ENCODE measurements at regions not wholly inside any gene's neighbourhood (a gene's known extent, or its start where the extent isn't known, plus 50 kb on each side); places are given as distances from the start of the nearest gene placed in this dataset.

DNA sequence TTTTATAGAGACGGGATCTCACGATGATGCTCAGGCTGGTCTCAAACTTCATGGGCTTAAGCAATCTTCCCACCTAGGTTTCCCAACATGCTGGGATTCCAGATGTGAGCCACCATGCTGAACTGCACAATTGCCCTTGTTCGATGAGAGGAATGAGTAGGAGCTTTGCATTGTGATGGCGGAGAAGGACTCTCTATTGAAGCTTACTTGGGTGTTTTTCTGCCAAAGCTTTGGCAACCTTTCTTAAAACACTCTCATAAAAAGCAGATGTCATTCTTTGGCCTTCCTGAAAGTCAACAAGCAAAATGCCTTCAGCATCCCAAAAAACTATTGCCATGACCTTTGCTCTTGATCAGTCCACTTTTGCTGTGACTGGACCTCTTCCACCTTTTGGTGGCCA is 904.8 kb upstream of the TMEM132C start:
- no peak for DNase-seq

DNA sequence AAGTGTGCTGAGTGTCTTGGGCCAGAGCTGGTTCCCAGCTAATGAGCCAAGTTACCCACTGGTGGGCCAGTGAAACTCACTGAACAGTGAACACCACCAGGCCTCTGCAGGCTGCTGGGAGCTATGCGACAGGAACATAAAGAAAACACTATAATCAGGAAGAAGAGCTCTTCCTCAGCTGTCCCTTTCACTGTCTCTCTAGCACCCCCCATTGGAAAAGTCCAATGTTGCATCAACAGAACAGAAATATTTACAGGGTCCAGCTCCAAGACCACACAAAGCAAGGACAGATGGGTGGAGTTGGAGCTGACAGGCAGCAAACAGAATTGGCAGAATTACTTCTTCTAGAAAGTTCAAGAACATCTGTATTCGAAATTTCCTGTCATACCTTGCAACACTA is 903.6 kb upstream of the TMEM132C start:
- no peak for DNase-seq

DNA sequence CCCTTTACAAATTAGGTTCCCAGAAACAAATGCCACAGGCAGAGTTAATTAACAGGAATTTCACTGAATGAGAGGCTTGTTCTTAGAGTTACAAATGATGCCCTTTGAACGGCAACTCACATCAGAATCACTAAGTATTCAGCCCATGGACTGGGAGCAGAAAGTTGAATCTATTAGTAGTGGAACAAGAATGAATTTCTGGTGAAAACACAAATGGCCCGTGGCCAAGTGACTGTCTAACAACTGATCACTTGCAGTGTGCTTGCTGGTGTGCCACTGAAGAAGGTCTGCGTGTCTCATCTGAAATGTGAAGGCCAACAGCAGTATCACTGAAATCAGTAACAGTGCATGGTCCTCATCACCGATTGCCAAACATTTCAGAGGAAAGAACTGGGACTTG is 893.4 kb upstream of the TMEM132C start:
- DNase-seq: no peak

DNA sequence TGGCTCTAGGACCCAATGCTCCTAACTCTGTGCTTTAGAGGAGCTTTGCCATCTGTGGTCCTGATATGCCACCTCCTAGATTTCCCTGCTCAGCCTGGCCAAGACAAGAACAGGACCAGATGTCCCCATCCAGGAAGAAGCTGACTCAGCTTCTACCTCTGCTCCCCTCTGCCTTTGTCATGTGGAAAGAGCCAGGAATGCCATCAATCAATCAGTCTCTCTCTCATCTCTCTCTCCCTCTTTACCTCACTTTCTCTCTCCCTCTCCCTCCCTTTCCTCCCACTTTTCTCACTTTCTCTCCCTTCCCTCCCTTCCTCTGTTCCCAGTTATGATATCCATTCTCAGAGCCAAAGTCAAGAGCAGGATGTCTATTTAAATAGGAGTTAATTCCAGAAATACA is 892.5 kb upstream of the TMEM132C start:
- DNase-seq: no peak

DNA sequence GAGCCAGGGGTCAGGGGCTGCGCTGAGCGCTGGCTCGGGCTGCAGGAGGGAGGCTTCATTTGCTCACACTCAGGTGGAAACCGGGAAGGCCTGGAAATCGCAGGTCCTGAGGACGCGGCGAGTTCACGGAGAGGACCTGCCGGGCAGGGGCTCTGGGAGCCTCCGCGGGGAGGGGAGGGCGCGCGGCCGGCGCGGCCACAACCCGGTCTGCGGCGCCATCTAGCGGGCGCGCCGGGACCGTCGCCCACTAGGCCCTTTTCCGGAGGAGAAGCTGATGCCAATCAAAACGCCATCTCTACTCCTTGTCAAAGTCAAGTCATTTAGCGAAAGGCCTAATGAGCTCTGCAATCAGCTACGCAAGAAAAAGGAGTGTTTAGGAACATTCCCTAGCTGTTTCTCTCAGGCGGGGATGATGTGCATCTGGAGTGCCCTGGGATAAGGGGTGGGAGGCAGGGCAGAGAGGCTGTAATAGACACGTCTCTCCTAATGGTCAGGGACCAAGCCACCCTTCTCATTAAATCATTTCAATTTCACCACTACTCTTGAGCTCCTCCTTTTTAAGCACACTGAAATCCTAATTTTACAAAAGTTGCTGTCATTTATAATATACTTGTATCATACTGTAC is 885.8 kb upstream of the TMEM132C start:
- no peak for DNase-seq

DNA sequence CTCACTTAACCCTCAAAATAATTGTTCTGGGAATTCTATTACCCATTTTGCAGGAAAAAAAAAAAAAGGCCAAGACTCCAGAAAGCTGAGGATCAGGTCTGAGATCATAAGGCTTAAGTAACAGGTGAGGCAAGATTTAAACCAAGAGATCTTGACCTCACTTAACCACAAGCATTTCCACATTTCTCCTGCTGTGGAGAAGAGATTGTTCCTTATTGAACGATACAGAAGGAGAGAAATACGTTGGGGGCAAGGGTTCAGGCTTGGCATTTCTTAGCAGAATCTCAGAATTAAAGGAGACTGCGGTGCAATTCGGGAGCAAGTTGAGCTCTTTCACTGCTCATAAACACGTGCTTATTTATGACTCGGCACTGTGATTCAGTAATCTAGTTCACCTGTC is 885.3 kb upstream of the TMEM132C start:
- no peak for DNase-seq

DNA sequence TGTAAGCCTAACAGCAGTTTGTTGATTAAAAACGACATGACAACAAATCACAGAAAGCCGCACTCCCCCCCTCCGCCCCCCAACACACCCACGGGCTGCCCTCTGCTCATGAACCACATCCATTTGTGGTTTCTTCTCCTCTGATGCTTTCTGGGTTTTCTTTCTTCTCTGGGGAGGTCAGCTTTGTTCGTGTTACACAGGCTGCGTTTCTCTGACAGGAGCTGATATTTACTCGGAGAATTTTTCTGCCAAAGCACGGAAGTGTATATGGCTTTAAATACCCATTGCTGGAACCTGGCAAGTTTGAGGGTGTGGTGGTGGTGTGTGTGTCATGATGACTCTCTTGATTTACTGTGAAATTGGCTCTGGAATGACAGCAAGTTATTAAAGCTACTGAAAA is 883.7 kb upstream of the TMEM132C start:
- no peak for DNase-seq

DNA sequence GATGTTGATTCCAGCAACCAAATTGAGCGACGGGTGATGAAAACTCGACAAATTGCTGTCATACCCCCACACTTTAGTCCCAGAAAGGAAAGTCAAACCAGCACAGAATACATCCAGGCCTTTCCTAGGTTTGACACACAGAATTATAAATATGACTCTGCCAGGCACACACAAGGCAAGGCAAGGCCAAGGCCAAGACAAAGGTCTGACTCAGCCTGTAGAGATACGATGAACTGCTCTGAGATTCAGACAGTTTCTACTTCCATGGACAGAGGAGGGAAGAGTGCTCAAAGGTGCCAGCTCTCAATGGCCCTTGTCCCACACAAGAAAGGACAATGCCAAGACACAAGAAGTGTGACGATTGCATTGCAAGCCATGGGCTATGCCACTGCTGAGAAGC is 880.2 kb upstream of the TMEM132C start:
- DNase-seq: no peak

DNA sequence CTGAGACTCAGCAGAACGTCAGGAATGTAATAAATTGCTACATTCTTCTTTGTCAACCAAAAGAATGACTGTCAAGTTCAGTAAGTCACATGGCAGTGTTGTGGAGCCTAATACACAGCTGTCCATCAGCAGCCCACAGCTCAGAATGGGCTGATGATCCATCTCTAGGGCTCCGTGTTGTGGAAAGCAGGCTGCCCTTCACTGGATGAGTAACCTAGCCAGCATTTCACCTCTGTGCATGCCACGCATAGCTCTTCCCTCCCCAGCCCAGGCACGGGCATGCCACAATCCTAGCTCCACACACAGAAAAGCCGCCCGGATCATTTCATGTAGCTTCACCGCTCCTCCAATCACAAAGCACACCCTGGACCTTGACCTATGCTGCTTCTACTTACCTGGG is 878.0 kb upstream of the TMEM132C start:
- DNase-seq: no peak

DNA sequence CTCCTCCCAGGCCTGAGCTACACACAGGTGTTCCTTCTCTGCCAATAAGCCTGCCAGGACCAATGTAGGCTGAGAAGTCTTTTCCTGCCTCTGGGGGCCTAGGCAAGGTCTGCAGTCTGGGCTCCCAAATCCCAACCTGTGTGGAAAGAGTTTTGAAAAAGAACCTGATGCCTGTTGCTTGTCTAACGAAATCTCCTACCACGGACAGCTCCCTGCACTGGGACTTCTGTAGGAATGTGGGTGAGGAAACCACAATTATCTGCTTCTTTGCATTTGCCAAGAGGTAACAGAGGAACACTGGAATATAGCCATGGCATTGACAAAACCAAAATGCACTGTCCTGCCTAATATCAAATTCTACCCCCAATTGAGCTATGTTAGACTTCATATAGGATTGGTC is 877.0 kb upstream of the TMEM132C start:
- no peak for DNase-seq

DNA sequence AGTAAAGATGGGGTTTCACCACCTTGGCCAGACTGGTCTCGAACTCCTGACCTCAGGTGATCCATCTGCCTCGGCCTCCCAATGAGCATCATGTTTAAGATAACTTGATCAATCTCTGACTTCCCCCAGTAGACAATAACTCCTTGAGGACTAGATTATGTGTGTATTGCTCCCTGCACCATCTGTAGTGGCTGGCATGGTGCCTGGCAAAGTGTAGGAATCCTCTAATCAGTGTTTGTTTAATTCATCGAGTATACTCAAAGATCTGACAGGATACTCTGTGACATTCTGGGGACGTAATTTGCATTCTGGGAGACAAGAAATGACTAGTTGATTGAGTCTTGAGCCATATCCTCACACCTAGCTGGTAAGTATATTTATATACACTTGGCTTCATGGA is 873.5 kb upstream of the TMEM132C start:
- DNase-seq: no peak

DNA sequence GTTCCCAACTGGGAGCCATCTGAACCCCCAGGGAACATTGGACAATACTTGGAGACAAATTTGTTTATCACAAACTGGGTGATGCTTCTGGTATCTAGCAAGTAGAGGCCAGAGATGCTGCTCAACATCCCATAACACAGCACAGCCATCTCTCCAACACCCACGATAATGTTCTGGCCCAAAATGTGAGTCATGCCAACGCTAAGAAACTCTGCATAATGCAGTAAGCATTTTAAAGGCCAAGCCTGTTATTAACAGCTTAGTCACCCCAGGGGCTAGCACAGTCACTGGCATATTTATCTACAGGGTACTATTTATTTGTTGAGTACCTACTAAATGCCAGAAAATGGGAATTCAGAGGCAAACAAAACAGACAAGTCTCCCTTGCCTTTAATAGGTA is 873.1 kb upstream of the TMEM132C start:
- DNase-seq: no peak

DNA sequence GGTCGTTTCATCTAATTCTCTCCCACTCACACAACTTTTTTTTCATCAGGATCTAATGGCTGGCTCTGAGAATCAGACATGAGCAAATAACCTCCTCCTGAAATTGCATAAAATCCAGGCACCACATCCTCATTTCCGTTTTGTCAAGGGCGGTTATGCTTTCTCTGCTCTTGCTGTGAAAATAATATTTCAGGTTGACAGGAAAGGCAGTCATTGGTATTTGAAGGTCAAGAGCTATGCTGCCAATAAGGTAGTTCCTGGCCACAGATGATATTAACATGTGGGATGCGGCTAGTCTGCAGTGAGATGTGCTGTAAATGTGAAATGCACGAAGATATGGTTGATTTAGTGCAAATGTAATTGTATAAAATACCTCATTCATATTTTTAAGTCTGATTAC is 870.2 kb upstream of the TMEM132C start:
- no peak for DNase-seq

DNA sequence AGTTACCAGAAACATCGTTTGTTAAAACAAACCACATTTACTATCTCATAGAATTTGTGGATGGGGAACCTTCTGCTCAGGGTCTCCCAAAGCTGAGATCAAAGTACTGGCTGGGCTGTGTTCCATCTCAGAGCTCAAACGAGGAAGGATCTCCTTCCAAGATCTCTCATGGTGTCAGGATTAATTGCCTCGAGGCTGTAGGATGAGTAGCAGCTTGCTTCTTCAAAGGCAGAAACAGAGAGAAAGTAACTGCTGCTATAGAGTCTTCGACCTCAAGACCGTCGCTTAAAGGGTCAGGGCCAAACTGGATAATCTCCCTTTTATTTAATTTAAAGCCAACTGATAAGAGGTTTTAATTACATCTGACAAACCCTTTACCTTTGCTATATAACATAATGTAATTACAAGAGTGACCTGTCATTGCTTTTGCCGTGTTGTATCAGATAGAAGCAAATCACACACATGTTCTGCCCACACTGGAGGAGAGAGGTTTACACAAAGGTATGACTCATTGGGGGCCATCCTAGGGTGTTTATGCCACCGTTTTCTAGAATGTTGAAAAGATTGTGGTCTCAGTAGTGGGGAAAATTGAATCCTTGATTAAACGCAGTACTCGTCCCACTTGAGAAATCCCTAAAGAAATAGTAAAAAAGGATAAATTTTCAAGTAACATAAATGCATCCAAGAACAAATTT is 868.8 kb upstream of the TMEM132C start:
- DNase-seq: no peak

DNA sequence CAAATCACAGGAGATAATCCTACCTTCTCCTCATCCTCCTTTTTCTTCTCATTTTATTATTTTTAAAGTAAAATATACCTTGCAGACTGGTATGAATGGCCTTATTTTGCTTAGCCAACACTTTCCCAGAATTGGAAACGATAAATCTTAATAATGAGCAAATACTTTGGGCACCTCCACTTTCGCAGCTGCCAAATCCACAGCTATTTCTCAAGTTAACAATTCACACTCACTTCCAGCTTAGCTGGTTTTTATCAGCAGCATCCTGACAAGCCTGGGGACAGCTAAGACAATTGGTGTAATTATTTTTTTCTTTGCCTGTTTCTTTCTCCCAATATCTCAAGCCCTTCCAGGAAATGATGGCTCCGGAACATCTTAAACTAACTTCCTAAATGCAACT is 867.5 kb upstream of the TMEM132C start:
- no peak for DNase-seq

DNA sequence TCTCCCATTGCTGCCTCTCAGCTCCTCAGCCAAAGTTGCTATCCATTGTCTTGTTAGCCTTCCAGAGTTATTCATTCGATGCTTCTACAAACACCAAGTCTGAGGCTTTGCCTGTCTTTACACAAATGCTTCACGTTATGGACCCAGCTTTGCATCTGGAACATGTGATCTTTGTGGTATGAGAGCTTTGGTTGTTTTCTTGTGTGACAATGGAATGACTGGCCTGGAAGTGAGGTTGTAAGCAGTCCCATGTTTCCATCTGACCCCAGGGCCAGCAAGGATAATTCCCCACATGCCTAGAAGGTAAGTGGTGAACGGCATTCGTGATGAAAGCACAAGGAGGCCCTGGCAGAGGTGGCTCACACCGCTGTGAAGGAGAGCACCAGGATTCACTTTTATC is 866.7 kb upstream of the TMEM132C start:
- DNase-seq: no peak

DNA sequence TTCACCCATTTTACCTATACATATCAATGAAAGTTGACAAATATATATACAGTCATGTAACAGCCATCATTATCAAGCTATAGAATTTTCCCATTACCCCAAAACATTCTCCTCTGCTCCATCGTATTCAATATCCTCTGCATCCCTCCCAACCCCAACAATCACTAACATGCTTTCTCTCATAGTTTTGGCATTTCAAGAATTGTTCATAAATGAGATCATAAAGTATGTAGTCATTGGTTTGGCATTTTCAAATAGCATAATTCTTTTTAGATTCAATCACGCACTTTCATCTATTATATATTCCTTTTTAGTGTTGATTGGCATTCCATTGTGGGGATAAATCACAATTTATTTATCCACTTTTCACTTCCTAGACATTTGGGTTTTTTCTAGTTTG is 866.0 kb upstream of the TMEM132C start:
- no peak for DNase-seq

DNA sequence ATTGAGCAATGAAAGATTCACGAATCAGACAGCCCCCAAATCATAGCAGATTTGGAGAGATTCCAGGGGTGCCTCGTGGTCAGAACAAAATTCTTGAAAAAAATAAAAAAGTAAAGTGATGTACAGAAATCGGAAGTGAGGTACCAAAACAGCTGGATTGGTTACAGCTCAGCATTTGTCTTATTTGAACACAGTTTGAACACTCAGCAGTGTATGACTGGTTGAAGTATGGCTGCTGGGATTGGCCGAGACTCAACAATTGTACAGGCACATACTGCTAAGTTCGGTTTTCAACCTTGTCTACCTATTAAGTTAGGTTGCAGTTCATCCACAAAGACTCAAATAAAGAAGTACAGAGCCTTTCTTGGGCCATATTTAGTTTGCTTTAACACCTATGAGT is 865.4 kb upstream of the TMEM132C start:
- DNase-seq: no peak

DNA sequence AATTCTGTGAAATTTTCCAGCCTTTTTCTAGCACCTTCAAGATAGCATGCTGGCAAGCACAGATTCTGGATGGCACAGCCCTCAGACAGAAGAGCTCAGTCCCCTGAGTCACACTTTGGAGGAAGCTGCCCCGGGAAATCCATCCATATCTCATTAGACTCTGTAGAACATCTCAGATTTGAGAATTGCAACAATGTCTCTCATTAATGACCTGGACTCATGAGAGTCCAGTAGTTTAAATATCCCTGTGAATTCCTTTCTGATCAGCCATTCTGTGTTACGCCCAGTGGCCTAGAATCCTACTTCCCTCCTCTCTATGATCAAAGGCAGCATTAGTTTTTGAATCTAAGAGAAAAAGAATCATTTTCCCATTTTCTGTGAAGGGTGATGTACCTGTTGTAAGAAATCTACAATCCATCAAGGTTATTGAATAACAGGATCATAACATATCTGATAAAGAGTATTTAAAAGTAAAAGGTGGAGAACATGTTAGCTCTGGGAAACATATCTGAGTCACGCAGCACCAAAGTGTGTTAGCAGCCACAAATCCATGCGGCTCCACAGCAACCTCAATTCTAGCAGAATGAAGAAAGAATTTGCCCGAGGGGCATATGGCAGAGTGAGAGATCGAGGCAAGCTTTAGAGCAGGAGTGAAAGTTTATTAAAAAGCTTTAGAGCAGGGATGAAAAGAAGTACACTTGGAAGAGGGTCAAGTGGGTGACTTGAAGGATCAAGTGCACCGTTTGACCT is 855.6 kb upstream of the TMEM132C start:
- no peak for DNase-seq

DNA sequence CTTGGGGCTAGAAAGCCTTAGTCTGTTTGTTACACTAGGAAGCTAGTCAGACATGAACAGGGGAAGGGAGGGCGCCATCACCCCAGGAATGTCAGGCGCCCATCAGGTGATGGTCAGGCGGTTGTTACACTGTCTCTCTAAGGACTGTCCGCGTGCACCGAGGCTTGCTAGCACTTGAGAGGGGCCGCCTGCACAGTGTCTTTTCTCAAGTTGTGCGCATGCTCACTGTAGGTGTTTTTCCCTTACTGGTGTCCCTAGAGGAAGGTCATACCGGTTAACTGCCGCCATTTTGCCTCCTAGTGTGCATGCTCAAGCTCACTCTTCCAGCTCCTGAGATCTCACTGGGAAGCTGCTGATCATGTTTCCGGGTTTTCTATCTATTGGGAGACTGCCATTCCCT is 855.0 kb upstream of the TMEM132C start:
- DNase-seq: no peak

DNA sequence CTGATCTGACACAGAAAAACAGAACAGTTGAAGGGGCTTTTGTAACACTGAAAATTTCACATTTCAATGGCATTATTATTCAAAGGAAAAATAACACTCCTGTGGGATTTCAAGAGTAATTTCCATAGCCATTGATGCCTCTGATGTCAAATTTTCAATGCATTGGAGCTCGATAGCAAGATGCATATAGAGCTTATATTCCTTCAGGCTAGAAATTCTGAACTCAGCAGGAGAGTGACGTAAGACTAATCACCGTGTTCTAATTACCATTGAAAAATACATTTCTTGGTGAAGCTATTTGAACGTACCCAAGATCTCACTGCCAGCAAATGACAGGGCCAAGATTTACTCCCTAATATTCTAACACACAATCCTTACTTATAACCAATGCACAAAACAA is 854.1 kb upstream of the TMEM132C start:
- no peak for DNase-seq

DNA sequence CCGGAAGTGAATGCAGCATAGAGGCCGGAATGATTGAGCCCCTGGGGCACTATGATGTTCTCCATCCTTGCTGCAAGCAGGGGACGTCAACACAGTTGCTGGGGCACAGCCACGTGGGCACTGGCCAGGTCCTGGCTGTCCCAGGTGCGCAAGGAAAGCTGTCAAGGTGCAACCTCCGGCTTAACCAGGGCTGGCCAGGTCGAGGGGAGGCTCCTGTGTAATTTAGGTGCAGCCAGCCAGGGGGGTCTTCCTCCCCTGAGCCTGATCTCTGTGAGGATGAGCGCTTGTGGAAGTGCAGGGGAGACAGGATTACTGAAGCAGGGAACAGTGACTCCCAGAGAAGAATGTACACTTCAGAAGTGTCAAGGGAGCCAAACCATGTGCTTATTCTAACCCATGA is 852.8 kb upstream of the TMEM132C start:
- no peak for DNase-seq

DNA sequence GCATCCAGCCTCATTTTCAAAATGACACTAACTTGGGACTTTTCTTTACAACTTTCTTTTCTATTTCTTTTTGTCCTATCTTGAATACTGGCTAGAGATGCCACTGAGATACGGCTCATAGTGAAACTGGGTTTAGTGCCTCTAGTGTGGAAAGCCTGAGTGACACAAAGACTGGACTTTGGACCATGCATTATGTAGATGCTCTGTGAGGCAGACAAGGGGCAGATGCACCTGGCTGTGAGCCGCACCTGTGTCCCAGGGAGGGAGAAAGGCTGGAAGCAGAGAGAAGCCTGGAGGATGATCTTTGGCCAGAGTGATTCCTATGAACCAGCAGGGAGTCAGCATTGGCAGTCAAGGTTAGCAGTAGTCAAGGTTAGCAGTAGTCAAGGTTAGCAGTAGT is 852.3 kb upstream of the TMEM132C start:
- no peak for DNase-seq

DNA sequence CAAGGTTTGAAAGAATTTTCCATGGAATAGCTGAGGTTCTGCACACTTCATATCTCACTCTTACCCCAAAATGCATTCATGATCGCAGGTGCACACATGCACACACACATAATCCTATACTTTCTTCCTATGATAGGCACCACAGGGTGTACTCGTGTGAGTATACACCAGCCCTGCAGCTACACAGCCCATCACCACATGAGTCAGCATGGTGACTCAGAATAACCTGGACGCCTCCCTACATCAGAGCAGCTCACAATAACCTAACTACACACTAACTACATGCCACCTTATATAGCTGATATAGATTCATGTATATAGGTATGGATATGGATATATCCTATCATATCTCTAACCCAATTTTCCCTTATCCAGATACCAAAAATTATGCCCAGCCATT is 850.2 kb upstream of the TMEM132C start:
- no peak for DNase-seq

DNA sequence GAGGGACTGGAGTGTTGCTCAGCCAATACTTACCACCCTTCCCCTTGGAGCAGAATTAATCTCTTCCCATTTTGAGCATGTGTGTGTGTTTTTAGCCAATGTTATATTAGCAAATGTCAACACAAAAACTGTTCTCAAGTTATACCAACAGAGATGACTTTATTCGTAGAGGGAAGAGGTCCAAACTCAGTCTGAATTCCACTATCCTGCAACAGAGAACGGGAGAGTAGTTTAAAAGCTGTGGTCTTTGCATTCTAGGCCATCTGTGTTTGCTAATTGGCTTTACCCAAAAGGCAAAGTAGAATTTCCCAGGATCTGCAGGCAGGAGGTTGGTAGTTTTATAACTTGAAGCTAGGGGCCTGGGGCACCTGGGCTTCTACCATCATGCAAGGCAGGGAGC is 847.9 kb upstream of the TMEM132C start:
- no peak for DNase-seq
